ENCODE measurements at regions not wholly inside any gene's neighbourhood (a gene's known extent, or its start where the extent isn't known, plus 50 kb on each side); places are given as distances from the start of the nearest gene placed in this dataset.

GRCh38 chr18:24995056-24995455 lies 356.9 kb downstream of the ZNF521 start:
- no peak for DNase-seq
- no peaks in the 10 kb centered on the region for H3K27me3 ChIP-seq (ENCODE audit: control insufficient read depth, insufficient read depth, low read length)
- no peaks in the 10 kb centered on the region for H3K36me3 ChIP-seq (replicated peaks; ENCODE audit: control insufficient read depth, insufficient read depth, low read length)
- no peak overlapping the region for H3K4me3 ChIP-seq (ENCODE audit: insufficient read depth, low read depth, low read length)

GRCh38 chr18:24995755-24996154 lies 356.2 kb downstream of the ZNF521 start:
- no peak for DNase-seq
- Histone ChIP-seq H3K4me3 (ENCODE audit: insufficient read depth, low read depth, low read length) (no peak overlapping the region), H3K27me3 (ENCODE audit: control insufficient read depth, insufficient read depth, low read length) (no peaks in the 10 kb centered on the region), H3K36me3 (replicated peaks; ENCODE audit: control insufficient read depth, insufficient read depth, low read length) (no peaks in the 10 kb centered on the region)

- no peaks in the 10 kb centered on the region for H3K27me3 ChIP-seq (ENCODE audit: control insufficient read depth, insufficient read depth, low read length)
- H3K4me3 ChIP-seq (ENCODE audit: insufficient read depth, low read depth, low read length): no peak overlapping the region
- H3K36me3 ChIP-seq (replicated peaks; ENCODE audit: control insufficient read depth, insufficient read depth, low read length): no peaks in the 10 kb centered on the region
- no peak for DNase-seq
These were observed 352.2 kb downstream of the ZNF521 start for GRCh38 chr18:24999650-25000267.

- Histone ChIP-seq H3K36me3 (replicated peaks; ENCODE audit: control insufficient read depth, insufficient read depth, low read length) (no peaks in the 10 kb centered on the region), H3K27me3 (ENCODE audit: control insufficient read depth, insufficient read depth, low read length) (no peaks in the 10 kb centered on the region), H3K4me3 (ENCODE audit: insufficient read depth, low read depth, low read length) (no peak overlapping the region)
- DNase-seq: no peak
These were observed 350.2 kb downstream of the ZNF521 start for GRCh38 chr18:25001803-25002202.

- DNase-seq: no peak
- H3K36me3 ChIP-seq (replicated peaks; ENCODE audit: control insufficient read depth, insufficient read depth, low read length): no peaks in the 10 kb centered on the region
- H3K4me3 ChIP-seq (ENCODE audit: insufficient read depth, low read depth, low read length): no peak overlapping the region
These were observed 346.2 kb downstream of the ZNF521 start for GRCh38 chr18:25005541-25006403.

GRCh38 chr18:25010623-25011374 lies 341.2 kb downstream of the ZNF521 start:
- no peaks in the 10 kb centered on the region for H3K27me3 ChIP-seq (ENCODE audit: control insufficient read depth, insufficient read depth, low read length)

More at GRCh38 chr18:25005541-25006403, 346.2 kb downstream of the ZNF521 start:
- H3K27me3 ChIP-seq (ENCODE audit: control insufficient read depth, insufficient read depth, low read length): no peaks in the 10 kb centered on the region

More at GRCh38 chr18:25010623-25011374, 341.2 kb downstream of the ZNF521 start:
- no peaks in the 10 kb centered on the region for H3K36me3 ChIP-seq (replicated peaks; ENCODE audit: control insufficient read depth, insufficient read depth, low read length)
- DNase-seq: no peak
- H3K4me3 ChIP-seq (ENCODE audit: insufficient read depth, low read depth, low read length): no peak overlapping the region

All from H7 (cell line).